ENCODE measurements at regions not wholly inside any gene's neighbourhood (a gene's known extent, or its start where the extent isn't known, plus 50 kb on each side); places are given as distances from the start of the nearest gene placed in this dataset.

GRCh38 chr9:118510711-118511110 lies 806.5 kb downstream of the TLR4 start:
- H3K27me3 ChIP-seq (ENCODE audit: control insufficient read depth, insufficient read depth, low read length): no peaks in the 10 kb centered on the region
- H3K36me3 ChIP-seq (ENCODE audit: control insufficient read depth, insufficient read depth, low read length): no peaks in the 10 kb centered on the region
- no peaks in the 10 kb centered on the region for H3K79me2 ChIP-seq (ENCODE audit: control insufficient read depth, insufficient read depth, low read length)
- no peak overlapping the region for H3K4me2 ChIP-seq (ENCODE audit: extremely low read depth, insufficient read depth, low read length)
- H3K9me3 ChIP-seq (ENCODE audit: control insufficient read depth, insufficient read depth, low read depth, low read length): no peaks in the 10 kb centered on the region
- no peak overlapping the region for H2AFZ ChIP-seq (ENCODE audit: low read length)
- H3K4me3 ChIP-seq (replicated peaks in 1 of 4; ENCODE audit: control extremely low read depth in 1 of 4, insufficient read depth in 1 of 4, low read depth in 3 of 4, low read length in 4 of 4): no peak overlapping the region
- H3K9ac ChIP-seq (ENCODE audit: insufficient read depth, low read length): no peak overlapping the region
- no peaks in the 10 kb centered on the region for H4K20me1 ChIP-seq (ENCODE audit: control insufficient read depth, extremely low read depth, insufficient read depth, low read length)
- no peak overlapping the region for H3K27ac ChIP-seq (ENCODE audit: insufficient read depth, low read length)
- DNase-seq (ENCODE audit: low read depth in 2 of 2): no peak
- TF ChIP-seq CTCF (conservative IDR thresholded peaks at IDR 0.05 in 1 of 2, IDR thresholded peaks at IDR 0.05 in 1 of 2; ENCODE audit: low read depth in 1 of 2, low read length in 2 of 2): no peak
- TF ChIP-seq EZH2 (IDR thresholded peaks at IDR 0.05; ENCODE audit: low read length, missing control alignments): no peak
- no peaks in the 10 kb centered on the region for H3K4me1 ChIP-seq (ENCODE audit: control insufficient read depth, extremely low read depth, insufficient read depth, low read length)

- H3K27me3 ChIP-seq (ENCODE audit: control insufficient read depth, insufficient read depth, low read length): no peaks in the 10 kb centered on the region
- DNase-seq (ENCODE audit: low read depth in 2 of 2): no peak
- no peak overlapping the region for H3K4me2 ChIP-seq (ENCODE audit: extremely low read depth, insufficient read depth, low read length)
- H2AFZ ChIP-seq (ENCODE audit: low read length): no peak overlapping the region
- H4K20me1 ChIP-seq (ENCODE audit: control insufficient read depth, extremely low read depth, insufficient read depth, low read length): no peaks in the 10 kb centered on the region
- no peaks in the 10 kb centered on the region for H3K36me3 ChIP-seq (ENCODE audit: control insufficient read depth, insufficient read depth, low read length)
- H3K27ac ChIP-seq (ENCODE audit: insufficient read depth, low read length): no peak overlapping the region
- no peaks in the 10 kb centered on the region for H3K4me1 ChIP-seq (ENCODE audit: control insufficient read depth, extremely low read depth, insufficient read depth, low read length)
- no peak overlapping the region for H3K4me3 ChIP-seq (replicated peaks in 1 of 4; ENCODE audit: control extremely low read depth in 1 of 4, insufficient read depth in 1 of 4, low read depth in 3 of 4, low read length in 4 of 4)
- TF ChIP-seq CTCF (conservative IDR thresholded peaks at IDR 0.05 in 1 of 2, IDR thresholded peaks at IDR 0.05 in 1 of 2; ENCODE audit: low read depth in 1 of 2, low read length in 2 of 2) (no peak), EZH2 (IDR thresholded peaks at IDR 0.05; ENCODE audit: low read length, missing control alignments) (no peak)
- H3K79me2 ChIP-seq (ENCODE audit: control insufficient read depth, insufficient read depth, low read length): no peaks in the 10 kb centered on the region
- no peak overlapping the region for H3K9ac ChIP-seq (ENCODE audit: insufficient read depth, low read length)
- H3K9me3 ChIP-seq (ENCODE audit: control insufficient read depth, insufficient read depth, low read depth, low read length): no peaks in the 10 kb centered on the region
Observed at GRCh38 chr9:118515947-118516346, 811.7 kb downstream of the TLR4 start.

- H3K27me3 ChIP-seq (ENCODE audit: control insufficient read depth, insufficient read depth, low read length): no peaks in the 10 kb centered on the region
- no peak overlapping the region for H2AFZ ChIP-seq (ENCODE audit: low read length)
- no peak overlapping the region for H3K4me2 ChIP-seq (ENCODE audit: extremely low read depth, insufficient read depth, low read length)
- no peak overlapping the region for H3K27ac ChIP-seq (ENCODE audit: insufficient read depth, low read length)
- no peak overlapping the region for H3K9ac ChIP-seq (ENCODE audit: insufficient read depth, low read length)
- H3K36me3 ChIP-seq (ENCODE audit: control insufficient read depth, insufficient read depth, low read length): no peaks in the 10 kb centered on the region
- H4K20me1 ChIP-seq (ENCODE audit: control insufficient read depth, extremely low read depth, insufficient read depth, low read length): no peaks in the 10 kb centered on the region
- DNase-seq (ENCODE audit: low read depth in 2 of 2): no peak
- TF ChIP-seq CTCF (conservative IDR thresholded peaks at IDR 0.05 in 1 of 2, IDR thresholded peaks at IDR 0.05 in 1 of 2; ENCODE audit: low read depth in 1 of 2, low read length in 2 of 2): no peak
- no peak for TF ChIP-seq EZH2 (IDR thresholded peaks at IDR 0.05; ENCODE audit: low read length, missing control alignments)
- H3K79me2 ChIP-seq (ENCODE audit: control insufficient read depth, insufficient read depth, low read length): no peaks in the 10 kb centered on the region
- H3K9me3 ChIP-seq (ENCODE audit: control insufficient read depth, insufficient read depth, low read depth, low read length): no peaks in the 10 kb centered on the region
- no peaks in the 10 kb centered on the region for H3K4me1 ChIP-seq (ENCODE audit: control insufficient read depth, extremely low read depth, insufficient read depth, low read length)
- H3K4me3 ChIP-seq (replicated peaks in 1 of 4; ENCODE audit: control extremely low read depth in 1 of 4, insufficient read depth in 1 of 4, low read depth in 3 of 4, low read length in 4 of 4): no peak overlapping the region
Observed at GRCh38 chr9:118521261-118521660, 817.1 kb downstream of the TLR4 start.
